Stimulated activated CD4-positive, alpha-beta T cell treated with anti-CD3 and anti-CD28 coated beads, TNF-alpha, amount 100 ng/mL, for 1 hour (primary cell): ENCODE measurements at regions not wholly inside any gene's neighbourhood (a gene's known extent, or its start where the extent isn't known, plus 50 kb on each side); places are given as distances from the start of the nearest gene placed in this dataset.

Source experiments
- DNase-seq, 3 donors: peaks; one replicate each; pipeline ENCODE4 v3.0.0-alpha.2; 2020; ENCODE audit warnings: low read depth in 3 of 3, low spot score in 1 of 3

GRCh38 chr9:7354704-7355103 is 444.9 kb downstream of the DMAC1 start:
- DNase-seq, result no peak

- no peak for DNase-seq
Measured at GRCh38 chr9:7348692-7349091, 450.9 kb downstream of the DMAC1 start.

GRCh38 chr9:7347556-7347955 is 452.0 kb downstream of the DMAC1 start:
- no peak for DNase-seq

GRCh38 chr9:7346144-7346543 is 453.4 kb downstream of the DMAC1 start:
- DNase-seq, result no peak

- DNase-seq, result no peak
Measured at GRCh38 chr9:7342736-7343135, 456.8 kb downstream of the DMAC1 start.

GRCh38 chr9:7342229-7342628 is 457.3 kb downstream of the DMAC1 start:
- DNase-seq, result no peak

- DNase-seq, result no peak
Measured at GRCh38 chr9:7341571-7341970, 458.0 kb downstream of the DMAC1 start.

GRCh38 chr9:7340451-7340850 is 459.1 kb downstream of the DMAC1 start:
- DNase-seq, result no peak

- DNase-seq, result no peak
Measured at GRCh38 chr9:7338586-7339281, 460.8 kb downstream of the DMAC1 start.

- DNase-seq, result no peak
Measured at GRCh38 chr9:7336356-7337065, 463.1 kb downstream of the DMAC1 start.

- DNase-seq, result no peak
Measured at GRCh38 chr9:7333719-7334118, 465.9 kb downstream of the DMAC1 start.

GRCh38 chr9:7332780-7333179 is 466.8 kb downstream of the DMAC1 start:
- no peak for DNase-seq

GRCh38 chr9:7328453-7328852 is 471.1 kb downstream of the DMAC1 start:
- DNase-seq, result no peak

GRCh38 chr9:7325995-7326394 is 473.6 kb downstream of the DMAC1 start:
- DNase-seq, result no peak

- no peak for DNase-seq
Measured at GRCh38 chr9:7324152-7324598, 475.4 kb downstream of the DMAC1 start.

- DNase-seq, result no peak
Measured at GRCh38 chr9:7320841-7321240, 478.7 kb downstream of the DMAC1 start.

- DNase-seq, result no peak
Measured at GRCh38 chr9:7320139-7320538, 479.4 kb downstream of the DMAC1 start.

GRCh38 chr9:7318920-7319319 is 480.7 kb downstream of the DMAC1 start:
- no peak for DNase-seq

- DNase-seq, result no peak
Measured at GRCh38 chr9:7316967-7317366, 482.6 kb downstream of the DMAC1 start.

- DNase-seq, result no peak
Measured at GRCh38 chr9:7316166-7316795, 483.3 kb downstream of the DMAC1 start.

- no peak for DNase-seq
Measured at GRCh38 chr9:7315746-7316145, 483.8 kb downstream of the DMAC1 start.

GRCh38 chr9:7315116-7315515 is 484.5 kb downstream of the DMAC1 start:
- no peak for DNase-seq
